A673 (cell line): ENCODE measurements at regions not wholly inside any gene's neighbourhood (a gene's known extent, or its start where the extent isn't known, plus 50 kb on each side); places are given as distances from the start of the nearest gene placed in this dataset.

ENCODE experiments used
- BruUV-seq: library from RNA; stranded (reverse); fragments of 400-500 nt; replicated peaks from 2 replicates; lab custom pipeline; 2021; lab: Mats Ljungman, UMichigan
- CTCF ChIA-PET: fragments of 300-600 bp; sonication (Branson Sonifier 250); formaldehyde crosslinking; loops from one replicate; lab custom pipeline; 2022; ENCODE audit warnings: antibody characterized with exemption; lab: Charles Lee
- POLR2A ChIA-PET: fragments of 300-600 bp; sonication (Branson Sonifier 250); formaldehyde crosslinking; loops from one replicate; lab custom pipeline; 2022; ENCODE audit warnings: antibody characterized with exemption; ENCODE audit not compliant: low non-redundant PET; lab: Charles Lee
- DNase-seq: peaks from one replicate; pipeline ENCODE4 v3.0.0-alpha.2; 2015; ENCODE audit warnings: low spot score
- H3K27ac ChIP-seq: fragments of 200-600 bp; sonication (generic); 2 replicates; pipeline ENCODE4 v1.5.1; 2016; ENCODE audit warnings: mixed run types, low read depth, mild to moderate bottlenecking, mixed read lengths, antibody characterized with exemption, low read length; ENCODE audit not compliant: poor library complexity, severe bottlenecking
- H3K27me3 ChIP-seq: fragments of 200-600 bp; sonication (generic); replicated peaks from 2 replicates; pipeline ENCODE4 v1.6.1; 2017; ENCODE audit warnings: mixed run types, low read depth, mild to moderate bottlenecking, mixed read lengths, antibody characterized with exemption, low read length; ENCODE audit not compliant: insufficient read depth, poor library complexity
- H3K36me3 ChIP-seq: fragments of 200-600 bp; sonication (generic); 2 replicates; pipeline ENCODE4 v1.6.1; 2016; ENCODE audit warnings: mixed run types, mild to moderate bottlenecking, mixed read lengths, antibody characterized with exemption, low read length; ENCODE audit not compliant: insufficient read depth, poor library complexity, severe bottlenecking
- H3K4me1 ChIP-seq: fragments of 200-600 bp; sonication (generic); 2 replicates; pipeline ENCODE4 v1.6.1; 2017; ENCODE audit warnings: mixed run types, mild to moderate bottlenecking, mixed read lengths, antibody characterized with exemption, low read length; ENCODE audit not compliant: insufficient read depth, poor library complexity, severe bottlenecking
- H3K4me3 ChIP-seq: fragments of 200-600 bp; sonication (generic); 2 replicates; pipeline ENCODE4 v1.5.1; 2016; ENCODE audit warnings: low read depth, mixed run types, mild to moderate bottlenecking, mixed read lengths, low read length; ENCODE audit not compliant: poor library complexity, severe bottlenecking
- H3K9me3 ChIP-seq: fragments of 200-600 bp; sonication (generic); 2 replicates; pipeline ENCODE4 v1.6.1; 2016; ENCODE audit warnings: mixed run types, low read depth, mild to moderate bottlenecking, mixed read lengths, antibody characterized with exemption, low read length; ENCODE audit not compliant: poor library complexity, severe bottlenecking
- EZH2 ChIP-seq: fragments of 200-600 bp; sonication (generic); IDR thresholded peaks from 2 replicates; pipeline ENCODE4 v1.6.1; 2017; ENCODE audit warnings: borderline replicate concordance, low read depth, mild to moderate bottlenecking, mixed read lengths, antibody characterized with exemption, low read length; ENCODE audit not compliant: poor library complexity, severe bottlenecking
- intact Hi-C: fragments of 100-400 bp; cut with micrococcal nuclease; formaldehyde crosslinking; loops from one replicate; pipeline ENCODE4 v1.10.0; 2022; ENCODE audit not compliant: unreplicated experiment
- TF ChIP-seq, protein P1 (sequence below): fragments of 300-800, 200-600 bp; sonication (generic); conservative IDR thresholded peaks from 2 replicates; pipeline ENCODE4 v1.5.1; 2017; ENCODE audit warnings: low read depth, mild to moderate bottlenecking, antibody characterized with exemption, low read length, moderate library complexity, mixed read lengths

DNA sequence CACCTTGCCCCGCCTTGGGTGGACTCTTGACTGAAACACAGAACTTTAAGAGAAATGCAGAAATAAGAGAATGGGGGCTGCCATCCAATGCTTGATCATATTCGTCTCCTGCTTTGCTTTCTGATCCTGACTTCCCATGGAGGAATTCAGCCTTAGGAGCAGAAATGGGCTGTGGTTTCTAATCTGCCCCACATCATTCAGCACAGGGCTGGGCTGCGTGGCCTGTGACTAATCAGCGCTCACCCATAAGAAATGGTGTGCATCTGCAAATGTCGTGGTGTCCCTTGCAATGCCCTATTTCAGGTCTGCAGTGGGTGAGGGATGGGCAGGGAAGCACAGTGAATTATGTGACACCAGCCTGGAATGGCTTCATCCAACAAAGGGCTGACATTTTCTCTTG, 60.7 kb upstream of the URI1 start:
- no peak overlapping the region for H3K4me3 ChIP-seq
- no peak for DNase-seq
- no TSS peak for BruUV-seq
- H3K27me3 ChIP-seq = no peaks in the 10 kb centered on the region
- no peak for TF ChIP-seq EZH2
- TF ChIP-seq, protein P1, sequence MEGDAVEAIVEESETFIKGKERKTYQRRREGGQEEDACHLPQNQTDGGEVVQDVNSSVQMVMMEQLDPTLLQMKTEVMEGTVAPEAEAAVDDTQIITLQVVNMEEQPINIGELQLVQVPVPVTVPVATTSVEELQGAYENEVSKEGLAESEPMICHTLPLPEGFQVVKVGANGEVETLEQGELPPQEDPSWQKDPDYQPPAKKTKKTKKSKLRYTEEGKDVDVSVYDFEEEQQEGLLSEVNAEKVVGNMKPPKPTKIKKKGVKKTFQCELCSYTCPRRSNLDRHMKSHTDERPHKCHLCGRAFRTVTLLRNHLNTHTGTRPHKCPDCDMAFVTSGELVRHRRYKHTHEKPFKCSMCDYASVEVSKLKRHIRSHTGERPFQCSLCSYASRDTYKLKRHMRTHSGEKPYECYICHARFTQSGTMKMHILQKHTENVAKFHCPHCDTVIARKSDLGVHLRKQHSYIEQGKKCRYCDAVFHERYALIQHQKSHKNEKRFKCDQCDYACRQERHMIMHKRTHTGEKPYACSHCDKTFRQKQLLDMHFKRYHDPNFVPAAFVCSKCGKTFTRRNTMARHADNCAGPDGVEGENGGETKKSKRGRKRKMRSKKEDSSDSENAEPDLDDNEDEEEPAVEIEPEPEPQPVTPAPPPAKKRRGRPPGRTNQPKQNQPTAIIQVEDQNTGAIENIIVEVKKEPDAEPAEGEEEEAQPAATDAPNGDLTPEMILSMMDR = no peak
- no peaks in the 10 kb centered on the region for H3K36me3 ChIP-seq
- H3K27ac ChIP-seq = no peak overlapping the region
- intact Hi-C loops = no loop called here
- H3K9me3 ChIP-seq = no peaks in the 10 kb centered on the region
- ChIA-PET CTCF (no interaction called here), POLR2A (no interaction called here)
- peaks cover 4% of the 10 kb centered on the region for H3K4me1 ChIP-seq

DNA sequence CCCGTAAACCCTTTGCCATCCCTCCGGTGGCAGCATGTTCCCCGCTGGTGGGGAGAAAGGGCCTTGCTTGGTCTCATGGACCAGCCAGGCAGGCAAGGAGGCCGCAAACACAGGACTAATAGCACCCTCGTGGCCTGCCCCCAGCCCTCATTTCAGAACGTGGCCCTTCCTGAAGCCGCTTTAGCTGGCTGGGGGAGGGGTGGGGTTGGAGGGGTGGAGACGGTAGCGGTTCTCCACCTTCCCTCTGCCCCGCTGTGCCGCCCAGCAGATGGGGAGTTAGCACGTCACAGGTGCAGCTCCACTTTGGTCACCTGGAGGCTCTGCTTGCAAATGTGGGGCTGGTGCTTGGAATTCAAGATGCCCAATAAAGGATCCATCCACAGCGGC, 59.3 kb upstream of the URI1 start:
- intact Hi-C loops = no loop called here
- Histone ChIP-seq H3K4me1 (peaks cover 4% of the 10 kb centered on the region), H3K4me3 (no peak overlapping the region), H3K9me3 (no peaks in the 10 kb centered on the region), H3K36me3 (no peaks in the 10 kb centered on the region), H3K27ac (no peak overlapping the region), H3K27me3 (no peaks in the 10 kb centered on the region)
- no TSS peak for BruUV-seq
- ChIA-PET POLR2A (no interaction called here), CTCF (no interaction called here)
- DNase-seq = no peak
- no peak for TF ChIP-seq EZH2
- TF ChIP-seq, protein P1 = no peak

DNA sequence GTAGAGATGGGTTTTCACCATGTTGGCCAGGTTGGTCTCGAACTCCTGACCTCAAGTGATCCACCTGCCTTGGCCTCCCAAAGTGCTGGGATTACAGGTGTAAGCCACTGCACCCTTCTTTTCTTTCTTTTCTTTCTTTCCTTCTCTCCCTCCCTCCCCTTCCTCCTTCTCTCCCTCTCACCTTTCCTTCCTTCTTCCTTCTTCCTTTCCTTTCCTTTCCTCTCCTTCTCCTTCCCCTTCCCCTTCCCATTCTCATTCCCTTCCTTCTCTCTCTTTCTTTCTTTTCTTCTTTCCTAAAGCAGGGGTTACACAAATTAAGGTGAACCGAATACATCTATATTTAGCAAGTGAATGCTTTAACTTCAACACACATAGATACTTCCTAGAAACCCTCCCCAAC, 58.0 kb upstream of the URI1 start:
- no peaks in the 10 kb centered on the region for H3K9me3 ChIP-seq
- TF ChIP-seq EZH2 = no peak
- TF ChIP-seq, protein P1 = no peak
- no peak for DNase-seq
- CTCF ChIA-PET = no interaction called here
- H3K36me3 ChIP-seq = no peaks in the 10 kb centered on the region
- no peak overlapping the region for H3K4me3 ChIP-seq
- H3K4me1 ChIP-seq = peaks cover 4% of the 10 kb centered on the region
- POLR2A ChIA-PET = no interaction called here
- BruUV-seq = no TSS peak
- no peak overlapping the region for H3K27ac ChIP-seq
- no peaks in the 10 kb centered on the region for H3K27me3 ChIP-seq
- intact Hi-C loops = no loop called here
